CD14-positive monocyte (primary cell): ENCODE measurements at regions not wholly inside any gene's neighbourhood (a gene's known extent, or its start where the extent isn't known, plus 50 kb on each side); places are given as distances from the start of the nearest gene placed in this dataset.
"Not testable (repeated sequence)": the region's sequence is repeated elsewhere in the genome, so short reads cannot be mapped to it uniquely, and the experiment has no call there.

ENCODE experiments used
- DNase-seq, 3 donors: peaks; one replicate each; pipeline ENCODE4 v3.0.0-alpha.2; 2011 to 2022
- H2AFZ ChIP-seq: 2 replicates; pipeline ENCODE4 v1.6.0; 2012; ENCODE audit warnings: mild to moderate bottlenecking, low read depth, low read length, inconsistent platforms; ENCODE audit not compliant: insufficient read depth, poor library complexity, severe bottlenecking
- H3K27ac ChIP-seq, 2 donors: 1 replicate in 1 of 2; 2 replicates in 1 of 2; pipeline ENCODE4 v1.5.1; 2012 to 2013; ENCODE audit warnings: low read length in 2 of 2, control low read depth in 1 of 2, inconsistent platforms in 1 of 2, low read depth in 1 of 2, mild to moderate bottlenecking in 1 of 2
- H3K27me3 ChIP-seq, 2 donors: one replicate each; pipeline versions ENCODE4 v1.6.0 to v1.6.1; 2011 to 2013; ENCODE audit warnings: low read length in 2 of 2; ENCODE audit not compliant: control insufficient read depth in 2 of 2, insufficient read depth in 2 of 2
- H3K36me3 ChIP-seq, 2 donors: replicated peaks in 1 of 2; 1 replicate in 1 of 2; 2 replicates in 1 of 2; pipeline versions ENCODE4 v1.5.1 to v1.6.1; 2012 to 2013; ENCODE audit warnings: low read length in 2 of 2, control low read depth in 1 of 2, inconsistent platforms in 1 of 2, mild to moderate bottlenecking in 1 of 2; ENCODE audit not compliant: insufficient read depth in 2 of 2, control insufficient read depth in 1 of 2
- H3K4me1 ChIP-seq, 2 donors: 1 replicate in 1 of 2; 2 replicates in 1 of 2; pipeline versions ENCODE4 v1.5.1 to v1.6.1; 2012 to 2013; ENCODE audit warnings: low read length in 2 of 2, control low read depth in 1 of 2, inconsistent platforms in 1 of 2, mild to moderate bottlenecking in 1 of 2, moderate library complexity in 1 of 2; ENCODE audit not compliant: insufficient read depth in 2 of 2, control insufficient read depth in 1 of 2
- H3K4me2 ChIP-seq: replicated peaks from 2 replicates; pipeline ENCODE3; 2012; ENCODE audit warnings: low read length, moderate library complexity, mild to moderate bottlenecking; ENCODE audit not compliant: poor library complexity, severe bottlenecking; ENCODE audit errors: extremely low read depth
- H3K4me3 ChIP-seq, 3 experiments: fragments of 200-600 bp in 1 of 3; sonication (generic) in 1 of 3; replicated peaks in 1 of 3; 1 replicate in 2 of 3; 2 replicates in 1 of 3; pipeline ENCODE4 v1.5.1; 2011 to 2013; ENCODE audit warnings: low read length in 3 of 3, mild to moderate bottlenecking in 3 of 3, control low read depth in 2 of 3, low read depth in 2 of 3, inconsistent platforms in 1 of 3, moderate library complexity in 1 of 3
- H3K79me2 ChIP-seq: 2 replicates; pipeline ENCODE4 v1.6.0; 2012; ENCODE audit warnings: mild to moderate bottlenecking, control low read depth, inconsistent platforms, low read length, moderate library complexity; ENCODE audit not compliant: insufficient read depth
- H3K9ac ChIP-seq: 2 replicates; pipeline ENCODE4 v1.6.0; 2017; ENCODE audit warnings: low read length, mild to moderate bottlenecking; ENCODE audit not compliant: insufficient read depth, poor library complexity, severe bottlenecking
- H3K9me3 ChIP-seq, 2 donors: replicated peaks in 1 of 2; 1 replicate in 1 of 2; 2 replicates in 1 of 2; pipeline versions ENCODE4 v1.5.1 to v1.6.1; 2012 to 2013; ENCODE audit warnings: low read length in 2 of 2, control low read depth in 1 of 2; ENCODE audit not compliant: control insufficient read depth in 1 of 2, insufficient read depth in 1 of 2
- H4K20me1 ChIP-seq: 2 replicates; pipeline ENCODE4 v1.6.0; 2012; ENCODE audit warnings: mild to moderate bottlenecking, low read length, control low read depth, moderate library complexity; ENCODE audit not compliant: insufficient read depth
- H3K27ac Mint-ChIP-seq, 7 donors: one replicate each; pipeline ENCODE4 v1.8.0; 2020; ENCODE audit warnings: mild to moderate bottlenecking in 7 of 7, mixed read lengths in 7 of 7, moderate library complexity in 6 of 7, inconsistent platforms in 2 of 7
- H3K27me3 Mint-ChIP-seq, 3 donors: one replicate each; pipeline ENCODE4 v1.8.0; 2021 to 2022; ENCODE audit warnings: low read depth in 3 of 3, mild to moderate bottlenecking in 3 of 3, mixed read lengths in 3 of 3, moderate library complexity in 3 of 3, inconsistent platforms in 1 of 3
- H3K36me3 Mint-ChIP-seq, 2 donors: one replicate each; pipeline ENCODE4 v1.8.0; 2020; ENCODE audit warnings: mixed read lengths in 2 of 2, inconsistent platforms in 1 of 2, mild to moderate bottlenecking in 1 of 2
- H3K4me1 Mint-ChIP-seq: one replicate; pipeline ENCODE4 v1.8.0; 2020; ENCODE audit warnings: mild to moderate bottlenecking, mixed read lengths
- H3K4me3 Mint-ChIP-seq, 2 donors: one replicate each; pipeline ENCODE4 v1.8.0; 2020; ENCODE audit warnings: mild to moderate bottlenecking in 2 of 2, mixed read lengths in 2 of 2, moderate library complexity in 1 of 2
- H3K9me3 Mint-ChIP-seq, 7 donors: one replicate each; pipeline ENCODE4 v1.8.0; 2020 to 2022; ENCODE audit warnings: mixed read lengths in 7 of 7, mild to moderate bottlenecking in 6 of 7, moderate library complexity in 6 of 7, inconsistent platforms in 2 of 7
- WGBS: methylation state at CpG from one replicate; pipeline ENCODE4 v1.1.5; 2013; ENCODE audit warnings: missing lambda C conversion rate; ENCODE audit not compliant: insufficient coverage; 5-methylcytosine and 5-hydroxymethylcytosine counted together
- intact Hi-C, 2 donors: fragments of 100-400 bp; cut with micrococcal nuclease; formaldehyde crosslinking; loops; one replicate each; pipeline versions ENCODE4 v1.15.0 to v1.15.1; 2023
- TF ChIP-seq, protein P1 (sequence below): fragments of 200-600 bp; IDR thresholded peaks from one replicate; pipeline ENCODE4 v1.8.0; 2022; ENCODE audit warnings: antibody characterized with exemption, mild to moderate bottlenecking

DNA sequence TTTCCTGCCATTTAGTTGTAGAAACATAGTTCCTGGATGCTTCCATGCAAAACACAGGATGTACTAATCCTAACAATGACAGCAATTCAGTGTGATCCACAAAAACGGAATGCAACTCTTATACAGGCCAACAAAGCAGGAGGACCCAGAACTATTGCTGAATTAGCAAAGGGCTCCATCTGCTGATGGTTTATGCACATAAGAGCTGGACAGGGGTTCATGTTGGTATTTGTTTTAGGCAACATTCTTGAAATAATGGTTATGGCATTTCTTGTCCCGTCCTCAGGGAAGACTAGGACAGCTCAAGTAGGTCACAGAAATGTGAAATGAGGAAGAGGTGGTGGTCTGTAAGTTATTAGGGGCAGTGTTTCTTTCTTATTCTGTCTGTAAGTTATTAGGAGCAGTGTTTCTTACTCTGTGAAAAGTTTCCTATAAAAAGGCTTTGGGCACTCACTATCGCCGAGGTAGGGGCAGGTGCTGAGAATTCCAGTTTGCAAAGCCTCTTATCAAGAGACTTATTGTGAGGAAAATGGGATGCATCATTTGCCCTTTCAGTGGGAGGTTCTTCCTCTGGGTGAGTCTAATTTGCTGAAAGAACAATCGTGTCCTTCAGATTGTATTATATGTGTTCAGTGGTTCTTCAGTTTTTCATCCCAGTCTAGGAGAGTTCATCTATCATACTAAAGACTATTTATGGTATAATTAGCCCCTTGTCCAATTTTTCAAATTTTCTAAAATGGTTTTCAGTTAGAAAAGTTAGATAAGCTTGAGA is 171.1 kb downstream of the MCHR2 start:
- Histone ChIP-seq H2AFZ (no peak overlapping the region), H3K79me2 (no peaks in the 10 kb centered on the region), H3K27me3 (peaks cover 0 to 9% of the 10 kb centered on the region in 2 donors), H3K27ac (no peak overlapping the region), H3K4me2 (no peak overlapping the region), H3K36me3 (no peaks in the 10 kb centered on the region), H4K20me1 (no peaks in the 10 kb centered on the region), H3K9me3 (no peaks in the 10 kb centered on the region), H3K4me1 (no peaks in the 10 kb centered on the region), H3K4me3 (no peak overlapping the region), H3K9ac (no peak overlapping the region)
- Mint-ChIP-seq H3K27me3 (peaks cover 6 to 21% (median 19%) of the 10 kb centered on the region in 3 donors), H3K27ac (no peak overlapping the region), H3K36me3 (no peaks in the 10 kb centered on the region), H3K4me3 (no peak overlapping the region), H3K9me3 (no peaks in the 10 kb centered on the region), H3K4me1 (no peaks in the 10 kb centered on the region)
- intact Hi-C loops: no loop called here
- WGBS: 44% methylated on average over 3 of the region's 5 CpGs
- no peak for DNase-seq
- TF ChIP-seq, protein P1, sequence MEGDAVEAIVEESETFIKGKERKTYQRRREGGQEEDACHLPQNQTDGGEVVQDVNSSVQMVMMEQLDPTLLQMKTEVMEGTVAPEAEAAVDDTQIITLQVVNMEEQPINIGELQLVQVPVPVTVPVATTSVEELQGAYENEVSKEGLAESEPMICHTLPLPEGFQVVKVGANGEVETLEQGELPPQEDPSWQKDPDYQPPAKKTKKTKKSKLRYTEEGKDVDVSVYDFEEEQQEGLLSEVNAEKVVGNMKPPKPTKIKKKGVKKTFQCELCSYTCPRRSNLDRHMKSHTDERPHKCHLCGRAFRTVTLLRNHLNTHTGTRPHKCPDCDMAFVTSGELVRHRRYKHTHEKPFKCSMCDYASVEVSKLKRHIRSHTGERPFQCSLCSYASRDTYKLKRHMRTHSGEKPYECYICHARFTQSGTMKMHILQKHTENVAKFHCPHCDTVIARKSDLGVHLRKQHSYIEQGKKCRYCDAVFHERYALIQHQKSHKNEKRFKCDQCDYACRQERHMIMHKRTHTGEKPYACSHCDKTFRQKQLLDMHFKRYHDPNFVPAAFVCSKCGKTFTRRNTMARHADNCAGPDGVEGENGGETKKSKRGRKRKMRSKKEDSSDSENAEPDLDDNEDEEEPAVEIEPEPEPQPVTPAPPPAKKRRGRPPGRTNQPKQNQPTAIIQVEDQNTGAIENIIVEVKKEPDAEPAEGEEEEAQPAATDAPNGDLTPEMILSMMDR: no peak

DNA sequence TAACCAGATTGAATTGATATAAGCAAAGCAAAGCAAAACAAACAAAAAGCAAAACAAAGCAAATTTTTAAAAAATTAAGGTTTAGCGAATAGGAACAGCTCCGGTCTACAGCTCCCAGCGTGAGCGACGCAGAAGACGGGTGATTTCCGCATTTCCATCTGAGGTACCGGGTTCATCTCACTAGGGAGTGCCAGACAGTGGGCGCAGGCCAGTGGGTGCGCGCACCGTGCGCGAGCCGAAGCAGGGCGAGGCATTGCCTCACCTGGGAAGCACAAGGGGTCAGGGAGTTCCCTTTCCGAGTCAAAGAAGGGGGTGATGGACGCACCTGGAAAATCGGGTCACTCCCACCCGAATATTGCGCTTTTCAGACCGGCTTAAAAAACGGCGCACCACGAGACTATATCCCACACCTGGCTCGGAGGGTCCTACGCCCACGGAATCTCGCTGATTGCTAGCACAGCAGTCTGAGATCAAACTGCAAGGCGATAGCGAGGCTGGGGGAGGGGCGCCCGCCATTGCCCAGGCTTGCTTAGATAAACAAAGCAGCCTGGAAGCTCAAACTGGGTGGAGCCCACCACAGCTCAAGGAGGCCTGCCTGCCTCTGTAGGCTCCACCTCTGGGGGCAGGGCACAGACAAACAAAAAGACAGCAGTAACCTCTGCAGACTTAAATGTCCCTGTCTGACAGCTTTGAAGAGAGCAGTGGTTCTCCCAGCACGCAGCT is 170.3 kb downstream of the MCHR2 start:
- WGBS: no CpG with 5 or more reads among the region's 34 CpGs
- H3K27me3 ChIP-seq, H3K27ac Mint-ChIP-seq, H4K20me1 ChIP-seq, H2AFZ ChIP-seq, H3K4me2 ChIP-seq, H3K36me3 Mint-ChIP-seq, H3K9ac ChIP-seq, H3K4me3 Mint-ChIP-seq, H3K4me3 ChIP-seq, H3K27ac ChIP-seq, H3K9me3 Mint-ChIP-seq, H3K4me1 ChIP-seq, H3K9me3 ChIP-seq, H3K4me1 Mint-ChIP-seq, intact Hi-C loops, H3K79me2 ChIP-seq, H3K36me3 ChIP-seq, DNase-seq: not testable (repeated sequence)
- H3K27me3 Mint-ChIP-seq: peaks cover 6 to 21% (median 16%) of the 10 kb centered on the region in 3 donors
